ENCODE measurements at regions not wholly inside any gene's neighbourhood (a gene's known extent, or its start where the extent isn't known, plus 50 kb on each side); places are given as distances from the start of the nearest gene placed in this dataset.

GRCh38 chr12:67441736-67442346 lies 172.7 kb downstream of the CAND1 start:
- TF ChIP-seq CTCF (optimal IDR thresholded peaks at IDR 0.05 in 1 of 3, IDR thresholded peaks at IDR 0.05 in 1 of 3, conservative IDR thresholded peaks at IDR 0.05 in 1 of 3; ENCODE audit: extremely low read depth in 1 of 3, insufficient read depth in 2 of 3, low read length in 3 of 3) (peak; percentile 83 to 91 (median 88)), EZH2 (IDR thresholded peaks at IDR 0.05; ENCODE audit: low read length) (no peak)

Data from keratinocyte (primary cell).